Left lung (tissue), 4 donors: ENCODE measurements at regions not wholly inside any gene's neighbourhood (a gene's known extent, or its start where the extent isn't known, plus 50 kb on each side); places are given as distances from the start of the nearest gene placed in this dataset.

Experiments used
- ATAC-seq: fragments of 200-7000 bp; cut with Tn5 transposase; one replicate; pipeline ENCODE4 v1.9.1; 2020; ENCODE audit warnings: moderate library complexity
- DNase-seq, 4 donors: peaks; one replicate each; pipeline ENCODE4 v3.0.0-alpha.2; 2013 to 2020
- H3K27ac ChIP-seq, 2 donors: fragments of 200-600 bp; sonication (generic) in 1 of 2; one replicate each; pipeline versions ENCODE4 v1.5.0 to v1.8.0; 2020 to 2021
- H3K27me3 ChIP-seq, 2 donors: fragments of 200-600 bp; sonication (generic) in 1 of 2; one replicate each; pipeline versions ENCODE4 v1.5.0 to v1.8.0; 2020 to 2021
- H3K36me3 ChIP-seq, 2 donors: fragments of 200-600 bp; sonication (generic) in 1 of 2; one replicate each; pipeline versions ENCODE4 v1.5.0 to v1.8.0; 2020 to 2021
- H3K4me1 ChIP-seq, 2 donors: fragments of 200-600 bp; one replicate each; pipeline ENCODE4 v1.8.0; 2021
- H3K4me3 ChIP-seq, 2 donors: fragments of 200-600 bp; sonication (generic) in 1 of 2; one replicate each; pipeline versions ENCODE4 v1.5.0 to v1.8.0; 2020 to 2021; ENCODE audit warnings: mild to moderate bottlenecking in 1 of 2
- H3K9me3 ChIP-seq, 2 donors: fragments of 200-600 bp; sonication (generic) in 1 of 2; one replicate each; pipeline versions ENCODE4 v1.5.0 to v1.8.0; 2020 to 2021
- CTCF ChIP-seq, 2 donors: fragments of 200-600 bp; sonication (generic) in 1 of 2; IDR thresholded peaks; one replicate each; pipeline versions ENCODE4 v1.5.0 to v1.8.0; 2021; ENCODE audit warnings: antibody characterized with exemption in 2 of 2
- intact Hi-C, 2 donors: fragments of 100-400 bp; cut with DNase I; formaldehyde crosslinking; loops; one replicate each; pipeline versions ENCODE4 v1.11.2 to v1.14.2; 2022
- donor health status: DM: no; HTN: yes; CAD: no.
- donor health status: DM: no; HTN: no; CAD: no.

GRCh38 chr12:126819554-126819953 is 1447.4 kb upstream of the TMEM132C start:
- DNase-seq, result no peak
- Histone ChIP-seq H3K4me3 (no peak overlapping the region), H3K27ac (no peak overlapping the region), H3K27me3 (no peaks in the 10 kb centered on the region), H3K9me3 (peaks cover 0 to 22% of the 10 kb centered on the region in 2 donors), H3K4me1 (no peaks in the 10 kb centered on the region), H3K36me3 (no peaks in the 10 kb centered on the region)
- no peak for TF ChIP-seq CTCF (IDR thresholded peaks at IDR 0.05)
- intact Hi-C loops, result no loop called here
- no peak for ATAC-seq

GRCh38 chr12:126830778-126831680 is 1435.9 kb upstream of the TMEM132C start:
- Histone ChIP-seq H3K36me3 (no peaks in the 10 kb centered on the region), H3K4me1 (no peaks in the 10 kb centered on the region), H3K9me3 (peaks cover 0 to 11% of the 10 kb centered on the region in 2 donors), H3K27me3 (peaks cover 0 to 2% of the 10 kb centered on the region in 2 donors), H3K4me3 (no peak overlapping the region), H3K27ac (no peak overlapping the region)
- TF ChIP-seq CTCF (IDR thresholded peaks at IDR 0.05), result no peak
- ATAC-seq (no peak), DNase-seq (no peak)
- intact Hi-C loops, result no loop called here

- Histone ChIP-seq H3K9me3 (peaks cover 0 to 41% of the 10 kb centered on the region in 2 donors), H3K27ac (no peak overlapping the region), H3K4me3 (no peak overlapping the region), H3K27me3 (no peaks in the 10 kb centered on the region), H3K4me1 (no peaks in the 10 kb centered on the region), H3K36me3 (no peaks in the 10 kb centered on the region)
- no peak for ATAC-seq
- no peak for TF ChIP-seq CTCF (IDR thresholded peaks at IDR 0.05)
- intact Hi-C loops, result no loop called here
- no peak for DNase-seq
Observed at GRCh38 chr12:126837697-126838096, 1429.3 kb upstream of the TMEM132C start.

GRCh38 chr12:126843915-126844669 is 1422.9 kb upstream of the TMEM132C start:
- Histone ChIP-seq H3K9me3 (peaks cover 0 to under 1% of the 10 kb centered on the region in 2 donors), H3K36me3 (no peaks in the 10 kb centered on the region), H3K4me3 (no peak overlapping the region), H3K27ac (no peak overlapping the region), H3K4me1 (no peaks in the 10 kb centered on the region), H3K27me3 (no peaks in the 10 kb centered on the region)
- ATAC-seq (no peak), DNase-seq (no peak)
- TF ChIP-seq CTCF (IDR thresholded peaks at IDR 0.05), result no peak
- intact Hi-C loops, result no loop called here

- Histone ChIP-seq H3K9me3 (no peaks in the 10 kb centered on the region), H3K27ac (no peak overlapping the region), H3K27me3 (no peaks in the 10 kb centered on the region), H3K4me3 (no peak overlapping the region), H3K4me1 (no peaks in the 10 kb centered on the region), H3K36me3 (no peaks in the 10 kb centered on the region)
- intact Hi-C loops, result no loop called here
- no peak for DNase-seq
- no peak for ATAC-seq
- no peak for TF ChIP-seq CTCF (IDR thresholded peaks at IDR 0.05)
Observed at GRCh38 chr12:126847005-126847629, 1419.9 kb upstream of the TMEM132C start.
